NCI-H2081 (cell line): ENCODE measurements at regions not wholly inside any gene's neighbourhood (a gene's known extent, or its start where the extent isn't known, plus 50 kb on each side); places are given as distances from the start of the nearest gene placed in this dataset.
"Not testable (repeated sequence)": the region's sequence is repeated elsewhere in the genome, so short reads cannot be mapped to it uniquely, and the experiment has no call there.

Source experiments
- DNase-seq, 2 experiments: peaks; one replicate each; lab custom pipeline; 2025; lab: John Stamatoyannopoulos, UW

DNA sequence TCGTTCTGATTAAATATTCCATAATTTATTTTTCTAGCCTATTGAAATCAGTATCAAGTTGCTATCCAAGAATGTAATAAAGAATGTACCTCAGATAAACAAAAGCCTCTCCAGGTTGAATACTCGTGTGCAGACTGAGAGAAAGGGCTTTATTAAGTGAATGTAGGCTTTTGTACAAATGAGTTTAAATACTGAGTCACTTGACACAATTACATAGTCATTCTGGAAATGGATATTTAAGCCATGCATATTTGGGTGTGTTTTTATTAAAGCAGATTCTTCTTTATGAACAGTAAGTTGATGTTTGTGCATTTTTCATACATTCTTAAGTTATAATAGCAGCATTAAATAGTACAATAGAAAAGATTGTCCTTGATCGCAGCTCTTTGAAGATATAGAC, 139.8 kb upstream of the GK2 start:
- no peak for DNase-seq

GRCh38 chr4:79545292-79545691, 137.3 kb upstream of the GK2 start:
- DNase-seq = not testable (repeated sequence)

DNA sequence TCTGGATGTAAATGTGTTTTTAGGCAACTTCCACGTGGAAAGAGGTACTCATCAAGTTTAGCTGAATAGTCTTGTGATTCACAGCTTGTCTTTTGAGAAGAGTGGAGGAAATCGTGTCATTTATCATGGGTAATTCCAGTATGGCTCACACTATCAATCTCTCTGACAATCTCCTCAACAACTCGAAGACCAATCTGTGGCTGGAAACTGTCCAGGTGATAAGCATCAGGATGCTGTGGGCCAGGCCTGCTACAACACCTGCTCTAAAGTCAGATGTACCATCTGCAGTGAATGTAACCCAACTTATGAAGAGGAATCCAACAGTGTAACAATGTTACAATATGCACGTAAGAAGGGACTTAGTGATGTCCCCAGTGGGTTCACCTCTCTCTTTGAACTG, 132.1 kb upstream of the GK2 start:
- DNase-seq = no peak

DNA sequence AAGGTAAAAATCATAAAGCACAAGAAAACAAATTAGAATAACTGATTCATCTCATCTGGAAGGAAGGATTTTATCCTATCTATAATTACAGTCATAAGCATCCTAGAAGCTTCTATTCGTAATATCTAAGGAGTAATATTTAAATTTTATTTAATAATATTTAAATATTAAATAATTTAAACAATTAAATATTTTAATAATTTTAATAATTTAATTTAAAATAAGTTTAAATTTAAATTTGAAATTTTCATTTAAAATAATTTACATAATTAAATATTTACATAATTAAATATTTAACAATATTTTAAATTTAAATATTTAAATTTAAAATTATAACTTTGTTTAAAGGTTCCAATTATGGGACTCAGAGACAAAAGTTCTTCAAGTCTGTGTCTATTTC, 127.5 kb upstream of the GK2 start:
- DNase-seq = no peak

- no peak for DNase-seq
Measured at GRCh38 chr4:79528241-79528706, 120.2 kb upstream of the GK2 start.

GRCh38 chr4:79526641-79527565, 118.9 kb upstream of the GK2 start:
- DNase-seq = no peak

GRCh38 chr4:79516114-79516513, 108.1 kb upstream of the GK2 start:
- DNase-seq = no peak

DNA sequence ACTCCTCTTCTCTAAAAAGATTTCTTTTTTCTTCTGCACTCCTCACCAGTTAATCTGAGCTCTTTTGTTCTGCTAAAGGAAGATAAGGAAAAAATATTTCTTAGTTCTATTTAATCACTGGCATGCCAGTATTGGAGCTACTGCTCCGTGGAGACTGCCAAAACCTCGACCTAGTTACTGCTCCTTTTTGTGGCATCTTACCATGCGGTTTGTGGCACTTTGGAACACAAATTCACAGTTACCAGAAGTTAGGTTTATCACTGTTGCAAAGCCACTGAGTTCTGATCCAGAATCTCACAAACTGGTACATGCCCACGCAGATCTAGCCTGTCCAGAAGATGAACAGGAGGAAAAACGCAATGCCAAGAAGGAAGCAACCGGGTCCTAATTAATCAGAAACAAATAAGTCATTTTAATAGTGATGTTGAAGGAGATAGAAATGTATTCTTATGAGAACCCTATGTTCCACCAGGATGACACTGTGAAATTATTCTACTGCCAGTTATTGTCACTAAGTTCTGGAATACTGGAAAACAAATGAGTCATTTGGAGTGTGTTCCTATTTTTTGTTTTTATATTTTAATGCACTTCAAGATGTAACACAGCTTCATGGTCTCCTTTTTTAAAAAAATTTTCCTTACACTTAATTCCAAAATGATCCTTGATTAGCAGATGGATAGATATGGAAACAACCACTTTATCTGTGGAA, 106.7 kb upstream of the GK2 start:
- DNase-seq = no peak

DNA sequence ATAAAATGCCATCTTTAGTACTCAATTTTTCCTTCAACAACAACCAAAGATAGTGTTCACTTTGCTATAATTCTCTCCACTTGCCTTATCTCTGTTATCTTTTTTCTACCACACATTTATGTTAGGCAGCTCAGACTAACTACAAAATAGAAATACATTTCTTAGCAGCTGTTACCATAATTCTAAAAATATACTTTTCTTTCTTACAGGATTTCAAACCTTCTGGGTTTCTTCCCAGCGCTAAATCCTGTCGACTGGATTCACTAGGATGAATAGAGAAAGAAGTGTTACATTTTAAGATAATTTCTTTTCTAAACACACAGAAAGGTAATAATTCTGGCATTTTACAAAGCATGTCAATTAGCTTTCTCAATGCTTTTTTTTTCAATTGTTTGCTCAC, 105.5 kb upstream of the GK2 start:
- no peak for DNase-seq

GRCh38 chr4:79512363-79512762, 104.3 kb upstream of the GK2 start:
- no peak for DNase-seq

- no peak for DNase-seq
Measured at GRCh38 chr4:79502081-79502480, 94.1 kb upstream of the GK2 start.

GRCh38 chr4:79498282-79498681, 90.3 kb upstream of the GK2 start:
- DNase-seq = no peak

DNA sequence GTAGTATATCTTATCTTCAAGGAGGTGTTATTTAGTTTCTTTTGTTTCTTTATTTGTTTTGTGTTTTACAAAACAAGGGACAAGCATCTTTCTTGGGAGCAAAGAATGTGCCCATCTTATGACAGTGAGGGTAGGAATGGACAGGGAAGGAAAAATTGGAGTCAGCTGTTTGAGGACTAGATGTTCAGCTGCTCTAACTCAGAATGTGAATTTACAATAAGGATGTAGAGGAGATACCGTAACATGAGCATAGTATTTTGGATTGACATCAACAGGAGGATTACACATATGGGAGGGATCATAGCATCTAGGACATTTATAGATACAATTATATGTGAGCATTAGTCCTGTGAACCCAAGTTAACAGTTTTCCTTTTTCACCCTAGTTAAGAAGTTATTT, 89.0 kb upstream of the GK2 start:
- DNase-seq = no peak

DNA sequence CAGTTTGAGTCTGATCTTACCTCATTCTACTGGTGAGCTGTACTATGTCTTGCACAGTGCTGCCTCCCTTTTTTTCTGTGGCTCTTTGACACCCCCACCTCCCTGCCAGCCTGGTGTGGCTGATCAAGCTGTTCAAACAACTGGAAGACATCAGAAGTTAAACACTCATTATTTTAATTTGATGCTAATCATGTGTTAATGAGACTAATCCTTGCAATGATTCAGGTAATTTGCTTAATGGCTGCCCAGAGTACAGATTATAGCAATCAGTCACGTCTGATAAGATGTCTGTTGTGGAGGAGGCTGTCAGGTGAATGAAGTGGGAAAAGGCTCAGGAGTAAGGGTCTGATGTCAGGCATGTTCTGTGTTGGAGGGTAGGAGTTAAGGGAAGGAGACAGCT, 87.4 kb upstream of the GK2 start:
- DNase-seq = peak in 1 of 2 experiments; percentile 21

DNA sequence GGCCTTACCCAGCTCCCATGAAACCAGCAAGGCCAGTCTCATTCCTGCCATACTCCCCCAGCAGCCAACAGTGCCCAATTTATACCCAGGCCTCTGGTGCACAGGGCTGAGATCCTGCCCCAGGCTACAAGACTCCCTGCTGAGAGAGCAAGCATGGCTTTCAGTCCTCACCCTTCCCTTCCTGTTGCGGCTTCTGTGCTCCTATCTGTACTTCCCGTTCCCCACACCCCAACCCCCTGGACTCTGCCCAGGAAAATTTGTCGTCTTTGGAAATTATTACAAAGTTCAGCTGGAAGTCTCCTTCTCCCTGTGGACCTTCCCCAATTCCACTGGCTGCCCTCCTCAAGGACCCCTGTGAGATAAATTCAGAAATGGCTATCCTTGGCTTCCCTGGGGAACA, 84.1 kb upstream of the GK2 start:
- no peak for DNase-seq

DNA sequence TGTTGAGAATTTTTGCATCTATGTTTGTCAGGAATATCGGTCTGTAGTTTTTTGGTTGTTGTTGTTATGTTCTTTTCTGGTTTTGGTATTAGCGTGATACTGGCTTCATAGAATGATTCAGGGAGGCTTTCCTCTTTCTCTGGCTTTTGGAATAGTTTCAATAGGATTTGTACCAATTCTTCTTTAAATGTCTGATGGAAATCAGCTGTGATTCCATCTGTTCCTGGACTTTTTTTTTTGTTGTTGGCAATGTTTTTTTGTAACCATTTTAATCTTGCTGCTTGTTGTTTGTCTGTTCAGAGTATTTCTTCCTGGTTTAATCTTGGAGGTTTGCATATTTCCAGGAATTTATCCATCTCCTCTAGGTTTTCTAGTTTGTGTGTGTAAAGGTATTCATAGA, 81.5 kb upstream of the GK2 start:
- no peak for DNase-seq

DNA sequence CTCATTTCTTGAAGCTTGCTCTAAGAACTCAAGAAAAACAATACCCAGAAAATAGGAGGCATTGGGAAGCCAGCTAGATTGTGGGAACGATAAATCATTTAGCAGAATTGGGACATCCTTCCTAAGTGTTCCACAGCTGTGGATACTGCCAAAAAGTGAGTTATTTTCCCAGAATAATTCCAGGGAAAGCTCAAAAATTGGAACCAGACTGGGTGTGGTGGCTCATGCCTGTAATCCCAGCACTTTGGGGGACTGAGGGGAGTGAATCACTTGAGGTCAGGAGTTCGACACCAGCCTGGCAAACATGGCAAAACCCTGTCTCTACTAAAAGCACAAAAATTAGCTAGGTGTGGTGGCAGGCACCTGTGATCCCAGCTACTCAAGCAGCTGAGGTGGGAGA, 68.2 kb upstream of the GK2 start:
- DNase-seq = no peak

GRCh38 chr4:79473439-79473724, 65.4 kb upstream of the GK2 start:
- DNase-seq = no peak

DNA sequence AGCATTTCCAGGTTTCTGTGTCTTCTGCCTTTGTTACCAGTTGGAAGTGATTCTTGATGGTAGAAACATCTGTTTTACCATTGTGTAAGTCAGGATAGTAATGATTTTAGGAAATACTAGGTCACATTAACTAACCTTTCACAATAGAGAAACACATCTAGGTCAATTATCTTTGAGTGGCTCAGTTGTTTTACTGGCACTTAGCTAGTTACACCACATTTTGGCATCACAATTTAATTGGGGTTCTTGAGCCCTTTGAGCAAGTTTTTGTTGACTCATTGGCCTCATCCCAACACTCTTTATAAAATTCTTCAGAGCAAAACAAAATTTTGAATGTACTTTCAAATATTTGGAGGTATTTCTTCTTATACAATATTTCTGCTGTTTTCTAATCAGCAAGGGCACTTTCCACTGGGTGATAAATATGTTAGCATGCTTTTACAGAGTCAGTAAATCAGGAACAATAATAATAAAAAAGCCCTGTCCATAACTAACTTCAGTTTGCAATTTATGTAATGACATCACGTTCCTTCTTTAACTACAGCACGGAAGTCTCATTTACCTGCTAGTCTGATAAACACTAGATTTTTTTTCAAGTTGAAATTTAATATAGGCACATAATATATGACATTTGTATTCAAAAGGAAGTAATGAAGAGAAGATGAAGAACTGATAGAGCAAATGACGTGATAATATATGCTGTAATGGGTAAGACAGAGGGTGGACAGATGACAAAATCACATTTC, 64.8 kb upstream of the GK2 start:
- peak in 1 of 2 experiments; percentile 33 for DNase-seq

- DNase-seq = no peak
Measured at GRCh38 chr4:79472036-79472435, 64.0 kb upstream of the GK2 start.

DNA sequence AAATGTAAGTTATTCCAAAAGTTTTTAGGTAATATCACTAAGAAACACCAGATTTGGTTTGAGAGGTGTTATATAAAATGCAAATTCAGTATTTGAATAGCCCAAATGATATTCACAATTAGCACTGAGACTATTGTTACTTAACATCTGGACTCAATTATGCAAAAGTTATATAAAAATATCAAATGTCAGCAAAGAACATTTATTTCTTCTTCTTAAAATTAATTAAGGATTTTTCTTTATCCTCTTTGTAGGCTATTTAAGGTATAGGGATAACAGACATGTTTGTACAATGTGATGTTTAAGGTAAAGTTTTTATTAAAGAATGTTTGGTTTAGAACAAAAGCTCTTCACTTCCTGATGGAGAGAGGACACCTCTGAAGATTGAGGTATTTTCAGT, 63.3 kb upstream of the GK2 start:
- DNase-seq = no peak

DNA sequence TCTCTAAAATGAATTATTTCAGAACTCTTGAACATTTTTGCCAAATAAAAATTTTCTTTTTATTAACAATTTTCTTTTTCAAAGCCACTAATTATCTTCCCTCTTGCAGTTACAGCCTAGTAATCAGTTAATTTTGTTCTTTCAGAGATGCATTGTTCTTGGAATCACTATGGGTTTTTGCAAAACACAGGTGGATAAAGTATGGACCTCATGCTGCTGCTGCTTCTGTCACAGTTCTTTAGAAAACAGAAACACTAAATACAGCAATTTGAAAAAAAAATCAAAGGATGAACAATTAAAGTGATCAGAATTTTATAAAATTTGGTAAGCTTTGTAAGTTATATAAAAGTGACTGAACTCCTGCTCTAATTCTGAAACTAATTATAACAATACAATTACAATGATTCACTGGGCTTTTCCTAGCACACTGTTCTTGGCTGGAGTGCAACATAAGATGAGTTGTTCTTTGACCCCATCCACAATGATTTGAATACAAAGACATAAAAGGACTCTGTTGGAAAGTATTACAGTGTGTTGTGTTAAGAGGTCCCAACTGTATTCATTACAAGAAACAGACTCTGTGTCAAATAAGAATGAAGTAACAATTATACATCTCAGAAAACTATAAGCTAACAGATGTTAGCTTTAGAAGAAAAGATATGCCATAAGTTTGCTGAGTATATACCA, 59.4 kb upstream of the GK2 start:
- DNase-seq = peak in 1 of 2 experiments; percentile 37
